ENCODE measurements at regions not wholly inside any gene's neighbourhood (a gene's known extent, or its start where the extent isn't known, plus 50 kb on each side); places are given as distances from the start of the nearest gene placed in this dataset.
A peak's percentile ranks its signal among the peaks of the same experiment; 100 is the strongest.
"Not testable (repeated sequence)": the region's sequence is repeated elsewhere in the genome, so short reads cannot be mapped to it uniquely, and the experiment has no call there.

DNA sequence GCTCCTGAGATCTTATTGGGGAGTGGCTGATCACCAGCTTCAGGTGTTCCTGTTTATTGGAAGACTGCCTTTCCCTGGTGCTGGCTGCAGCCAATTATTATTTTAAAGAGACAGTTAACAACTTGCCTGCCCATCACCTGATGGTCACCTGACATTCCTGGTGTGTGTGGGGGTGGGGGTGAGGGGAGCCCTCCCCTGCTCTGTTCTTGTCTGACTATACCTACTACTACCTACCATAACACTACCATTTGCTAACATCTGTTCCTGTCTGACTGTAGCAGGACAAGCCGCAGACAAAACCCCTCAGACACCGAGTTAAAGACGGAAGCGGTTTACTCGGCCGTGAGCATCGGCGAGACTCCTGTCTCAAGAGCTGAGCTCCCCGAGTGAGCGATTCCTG is 54.9 kb upstream of the NBPF3 start:
- DNase-seq, result no peak

DNA sequence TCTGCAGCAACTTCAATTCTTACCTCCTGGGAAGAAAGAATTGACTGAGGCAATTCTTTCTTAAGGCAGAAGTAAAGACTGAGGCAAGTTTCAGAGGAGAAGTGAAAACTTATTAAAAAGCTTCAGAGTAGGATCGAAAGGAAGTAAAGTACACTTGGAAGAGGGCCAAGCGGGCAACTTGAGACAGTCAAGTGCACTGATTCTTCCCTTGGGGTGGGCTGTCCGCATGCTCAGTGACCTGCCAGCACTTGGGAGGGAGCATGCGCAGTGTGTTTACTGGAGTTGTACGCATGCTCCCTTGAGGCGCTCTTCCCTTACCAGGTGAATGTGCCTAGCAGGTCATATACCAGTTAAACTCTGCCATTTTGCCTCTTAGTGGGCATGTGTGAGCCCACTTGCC is 55.3 kb upstream of the NBPF3 start:
- DNase-seq, result no peak

DNA sequence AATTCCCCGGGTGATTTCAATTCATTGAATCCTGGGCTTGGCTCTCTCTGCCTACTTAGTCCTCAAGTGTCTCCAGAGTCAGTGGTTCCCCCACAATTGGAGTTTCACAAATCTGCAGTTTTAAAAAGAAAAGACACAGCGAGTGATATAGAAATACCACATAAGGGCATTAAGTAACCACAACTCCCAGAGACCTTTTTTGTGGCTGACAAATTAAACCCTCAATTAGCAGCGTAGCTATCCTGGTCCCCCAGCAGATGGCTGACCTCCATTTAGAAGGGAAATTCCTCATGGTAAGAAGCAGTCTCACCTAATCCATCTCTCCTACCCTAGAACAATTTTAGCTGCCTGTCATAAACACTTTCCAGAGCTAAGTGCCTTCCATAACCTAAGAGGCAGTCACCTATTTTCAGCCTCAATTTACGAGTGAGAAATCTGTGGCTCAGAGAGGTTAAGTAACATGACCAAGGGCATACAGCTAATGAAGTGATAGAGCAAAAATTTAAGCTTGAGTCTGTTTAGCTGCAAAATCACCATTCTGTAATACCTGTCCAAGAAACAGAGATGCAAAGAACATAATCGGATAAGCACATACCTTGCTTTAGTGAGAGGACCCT is 56.0 kb upstream of the NBPF3 start:
- no peak for DNase-seq

DNA sequence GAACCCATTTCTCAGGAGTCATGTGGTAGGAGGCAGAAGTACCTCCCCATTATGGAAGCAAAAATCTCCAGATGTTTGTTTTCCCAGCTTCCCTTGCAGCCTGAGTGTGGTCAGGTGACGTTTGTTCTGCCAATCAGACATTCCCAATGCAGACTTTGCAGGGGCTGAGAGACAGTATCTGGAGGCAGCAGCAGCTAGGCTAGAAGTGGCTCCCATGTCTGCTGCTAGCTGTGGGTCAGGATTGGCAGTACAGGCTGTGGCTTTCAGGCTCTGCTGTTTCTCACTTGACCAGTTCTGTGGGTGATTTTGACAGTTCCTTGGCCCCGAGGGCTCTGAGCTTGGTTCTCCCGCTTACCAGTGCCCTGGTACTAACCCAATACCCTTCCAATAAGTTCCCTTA is 58.6 kb upstream of the NBPF3 start:
- DNase-seq, result no peak

DNA sequence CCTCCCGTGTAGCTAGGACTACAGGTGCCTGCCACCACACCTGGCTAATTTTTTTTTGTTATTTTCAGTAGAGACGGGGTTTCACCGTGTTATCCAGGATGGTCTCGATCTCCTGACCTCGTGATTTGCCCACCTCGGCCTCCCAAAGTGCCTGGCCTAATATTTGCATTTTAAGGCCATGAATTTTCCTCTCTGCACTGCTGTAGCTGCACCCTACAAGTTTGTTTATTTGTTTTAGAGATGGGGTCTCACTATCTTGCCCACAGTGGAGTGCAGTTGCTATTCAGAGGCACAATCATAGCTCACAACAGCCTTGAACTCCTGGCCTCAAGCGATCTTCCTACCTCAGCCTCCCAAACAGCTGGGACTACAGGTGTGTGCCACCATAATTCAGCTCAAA is 59.8 kb upstream of the NBPF3 start:
- DNase-seq, result not testable (repeated sequence)

DNA sequence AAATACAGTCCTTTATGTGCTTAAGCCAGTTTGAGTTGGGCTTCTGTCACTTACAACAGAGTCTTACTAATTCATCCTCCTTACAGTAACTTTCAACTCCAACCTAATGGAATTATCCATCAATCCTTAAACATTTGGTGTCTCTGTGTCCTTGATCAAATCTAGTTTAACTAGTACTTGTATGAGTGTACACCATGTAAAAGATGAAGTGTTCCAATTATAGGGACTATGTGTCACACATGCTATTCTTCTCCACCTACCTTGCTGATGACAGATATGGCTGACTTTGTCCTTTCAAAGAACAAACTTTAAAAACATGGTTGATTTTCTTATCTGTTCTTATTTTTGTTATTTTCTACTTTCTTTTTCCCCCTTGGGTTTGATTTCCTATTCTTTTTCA is 60.4 kb upstream of the NBPF3 start:
- DNase-seq, result no peak

DNA sequence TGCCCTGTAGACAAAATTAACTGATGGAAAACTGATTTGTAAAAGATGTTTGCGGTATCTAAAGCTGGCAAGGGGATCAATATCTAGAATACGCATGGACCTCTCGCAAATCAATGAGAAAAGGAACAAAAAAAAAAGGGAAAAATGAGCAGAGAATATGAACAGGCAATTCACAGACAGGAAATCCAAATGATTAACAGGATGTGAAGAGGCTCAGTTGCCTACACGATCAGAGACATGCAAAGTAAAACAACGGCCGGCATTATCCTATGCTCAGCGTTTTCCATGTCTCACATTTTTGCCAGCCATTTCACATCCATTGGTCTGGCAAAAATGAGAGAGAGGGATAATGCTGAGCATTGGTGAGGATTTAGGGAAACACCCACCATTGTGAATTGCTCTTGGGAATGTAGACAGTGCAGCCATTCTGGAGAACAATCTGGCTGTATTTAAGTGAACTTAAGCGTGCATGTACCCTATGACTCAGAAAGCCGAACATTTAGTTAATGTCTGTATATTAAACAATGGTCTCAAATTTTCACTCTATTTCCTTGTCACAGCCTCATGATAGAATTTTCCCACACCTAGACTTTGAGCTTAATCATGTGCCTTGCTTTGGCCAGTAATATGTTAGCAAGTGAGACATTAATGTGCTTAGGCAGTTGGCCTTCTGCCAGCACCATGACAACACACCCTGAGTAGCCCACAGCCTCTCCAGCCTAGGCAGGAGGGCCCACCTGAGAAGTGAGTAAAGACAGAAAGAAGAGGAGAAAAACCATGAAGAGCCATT is 61.0 kb upstream of the NBPF3 start:
- DNase-seq, result no peak

DNA sequence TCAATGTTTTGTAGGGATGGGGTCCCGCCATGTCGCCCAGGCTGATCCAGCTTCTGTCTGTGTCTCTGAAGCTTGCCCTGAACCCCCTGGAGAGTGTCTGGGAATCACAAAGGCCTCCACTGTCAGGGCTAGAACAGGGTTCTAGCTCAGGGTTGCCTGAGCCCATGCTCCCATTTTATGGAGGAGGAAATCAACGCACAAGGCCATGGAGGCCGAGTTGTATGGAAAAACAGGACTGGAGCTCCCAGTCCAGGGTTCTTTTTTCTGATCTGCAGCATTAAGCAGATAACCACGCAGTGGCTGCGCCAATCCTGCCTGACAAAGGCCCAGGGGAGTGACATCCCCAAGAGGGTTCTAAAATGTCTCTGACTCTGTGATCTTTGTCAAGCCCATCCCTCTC is 67.6 kb upstream of the NBPF3 start:
- no peak for DNase-seq

DNA sequence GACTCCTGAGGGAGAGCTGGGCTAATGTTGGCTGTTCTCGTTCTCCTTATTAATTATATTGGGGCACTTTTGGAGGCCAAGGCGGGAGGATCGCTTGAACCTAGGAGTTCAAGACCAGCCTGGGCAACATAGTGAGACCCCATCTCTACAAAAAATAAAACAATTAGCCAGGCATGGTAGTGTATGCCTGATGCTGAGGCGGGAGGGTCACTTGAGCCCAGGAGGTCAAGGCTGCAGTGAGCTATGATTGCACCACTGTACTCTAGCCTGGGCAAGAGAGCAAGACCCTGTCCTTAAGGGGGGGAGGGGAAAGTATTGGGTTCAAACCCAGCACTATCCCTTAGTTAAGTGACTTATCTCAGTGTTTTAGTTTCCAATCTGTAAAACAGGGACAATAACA is 70.0 kb upstream of the NBPF3 start:
- no peak for DNase-seq

DNA sequence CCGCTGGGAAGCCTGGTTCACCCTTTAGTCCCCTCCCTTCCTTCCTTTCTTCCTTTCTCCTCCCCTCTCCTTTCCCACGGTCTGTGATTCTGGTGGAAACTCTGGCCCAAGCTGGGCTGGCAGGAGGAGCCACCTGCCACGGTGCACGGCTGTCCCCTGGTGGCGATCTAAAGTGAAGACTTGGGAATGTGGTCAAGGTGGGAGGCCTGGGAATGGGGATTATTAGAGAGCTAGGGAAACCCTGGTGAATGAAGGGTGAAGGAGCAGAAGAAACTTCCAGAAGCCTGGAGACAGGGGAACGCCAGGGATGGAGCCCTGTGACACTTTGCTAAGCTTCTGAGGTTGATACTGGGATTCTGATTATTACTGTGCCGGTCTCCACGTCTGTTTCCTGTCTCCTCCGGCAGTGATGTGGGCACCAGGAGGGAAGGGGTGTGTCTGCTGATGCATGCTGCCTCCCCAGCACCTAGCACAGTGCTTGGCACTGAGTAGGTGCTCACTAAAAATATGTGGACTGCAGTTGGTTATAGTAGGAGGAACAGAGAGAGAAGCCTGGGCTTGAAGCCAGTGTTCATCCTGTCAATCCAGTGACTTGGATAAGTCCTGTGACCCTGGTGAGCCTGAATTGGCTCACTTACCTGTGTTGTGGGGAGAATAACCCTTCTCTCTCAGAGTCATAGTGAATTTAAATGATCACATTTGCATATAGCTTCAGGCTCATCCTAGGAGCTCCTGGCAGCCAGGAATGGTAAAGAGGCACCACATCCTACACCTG is 71.2 kb upstream of the NBPF3 start:
- peak; percentile 70 for DNase-seq

DNA sequence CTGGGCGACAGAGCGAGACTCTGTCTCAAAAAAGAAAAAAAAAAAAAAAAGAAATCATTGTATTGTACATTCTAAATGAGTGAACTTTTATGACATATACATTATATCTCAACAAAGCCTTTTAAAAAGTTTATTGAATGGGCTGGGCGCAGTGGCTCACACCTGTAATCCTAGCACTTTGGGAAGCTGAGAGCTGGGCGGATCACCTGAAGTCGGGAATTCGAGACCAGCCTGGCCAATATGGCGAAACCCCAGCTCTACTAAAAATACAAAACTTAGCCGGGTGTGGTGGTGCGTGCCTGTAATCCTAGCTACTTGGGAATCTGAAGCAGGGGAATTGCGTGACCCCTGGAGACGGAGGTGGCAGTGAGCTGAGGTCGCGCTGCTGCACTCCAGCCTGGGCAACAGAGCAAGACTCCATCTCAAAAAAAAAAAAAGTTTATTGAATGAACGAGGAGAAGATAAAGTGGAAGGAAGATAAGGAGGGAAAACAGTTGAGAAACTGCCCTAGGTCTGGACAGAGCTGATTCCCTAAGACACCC is 71.9 kb upstream of the NBPF3 start:
- DNase-seq, result not testable (repeated sequence)

DNA sequence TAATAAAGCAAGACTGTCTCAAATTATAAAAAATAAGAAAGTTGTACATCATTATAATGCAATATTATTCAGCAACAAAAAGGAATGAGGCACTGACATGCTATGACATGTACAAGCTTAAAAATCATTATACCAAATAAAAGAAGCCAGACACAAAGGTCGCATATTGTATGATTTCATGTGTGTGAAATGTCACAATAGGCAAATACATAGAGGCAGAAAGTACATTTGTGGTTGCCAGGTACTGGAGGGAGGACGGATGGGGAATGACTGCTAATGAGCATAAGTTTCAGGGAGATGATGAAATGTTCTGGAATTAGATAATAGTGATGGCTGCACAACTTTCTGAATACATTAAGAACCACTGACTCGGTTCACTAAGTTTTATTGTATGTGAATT is 73.6 kb upstream of the NBPF3 start:
- DNase-seq, result no peak

DNA sequence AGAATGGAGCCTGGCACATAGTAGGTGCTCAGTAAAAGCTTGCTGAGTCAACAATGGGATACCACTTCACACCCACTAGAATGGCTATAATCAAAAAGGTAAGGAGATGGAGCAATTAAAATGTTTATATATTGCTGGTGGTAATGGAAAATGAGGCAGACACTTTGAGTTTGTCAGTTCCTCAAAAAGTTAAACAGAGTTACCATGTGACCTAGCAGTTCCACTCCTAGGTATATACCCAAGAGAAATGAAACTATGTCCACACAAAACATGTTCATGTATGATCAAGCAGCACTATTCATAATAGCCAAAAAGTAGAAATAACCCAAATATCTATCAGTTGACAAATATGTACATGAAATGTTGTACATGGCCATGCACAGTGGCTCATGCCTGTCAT is 74.8 kb upstream of the ECE1 start:
- DNase-seq, result no peak

DNA sequence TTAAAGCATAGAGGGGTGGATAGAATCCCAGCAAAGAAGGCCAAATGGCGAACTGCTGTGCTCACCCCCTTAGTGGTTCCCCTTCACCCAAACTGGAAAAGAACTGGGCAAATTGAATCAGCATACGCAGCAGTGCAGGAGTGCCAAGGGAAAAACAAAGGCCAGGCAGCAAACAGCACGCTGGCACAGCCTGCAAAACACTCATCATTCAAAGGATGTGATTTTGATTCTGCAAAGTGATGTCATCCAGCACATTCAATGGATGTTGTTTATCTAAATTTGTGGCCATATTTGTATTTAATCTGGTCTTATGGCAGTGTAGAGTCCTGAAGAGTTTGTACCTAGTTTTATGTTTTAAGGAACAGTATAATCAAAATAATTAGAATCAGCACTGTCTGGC is 71.8 kb upstream of the ECE1 start:
- no peak for DNase-seq

DNA sequence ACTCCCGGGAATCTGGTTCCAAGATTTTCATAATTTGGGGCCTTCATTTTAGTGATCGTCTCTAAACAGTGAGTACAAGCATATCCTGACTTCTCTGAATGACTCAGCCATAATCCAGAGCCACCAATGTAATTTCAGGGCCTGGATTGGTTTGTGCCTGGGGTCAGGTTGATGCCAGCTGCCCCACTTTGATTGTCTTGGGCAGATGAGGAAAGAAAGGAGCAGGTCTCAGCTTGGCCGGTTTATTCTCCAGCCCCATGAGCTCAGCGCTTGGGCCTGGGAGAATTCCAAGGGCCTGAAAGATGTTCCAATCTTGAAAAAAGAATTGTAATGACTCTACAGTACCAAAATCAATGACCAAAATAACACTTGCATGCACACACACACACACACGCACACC is 71.2 kb upstream of the ECE1 start:
- no peak for DNase-seq

DNA sequence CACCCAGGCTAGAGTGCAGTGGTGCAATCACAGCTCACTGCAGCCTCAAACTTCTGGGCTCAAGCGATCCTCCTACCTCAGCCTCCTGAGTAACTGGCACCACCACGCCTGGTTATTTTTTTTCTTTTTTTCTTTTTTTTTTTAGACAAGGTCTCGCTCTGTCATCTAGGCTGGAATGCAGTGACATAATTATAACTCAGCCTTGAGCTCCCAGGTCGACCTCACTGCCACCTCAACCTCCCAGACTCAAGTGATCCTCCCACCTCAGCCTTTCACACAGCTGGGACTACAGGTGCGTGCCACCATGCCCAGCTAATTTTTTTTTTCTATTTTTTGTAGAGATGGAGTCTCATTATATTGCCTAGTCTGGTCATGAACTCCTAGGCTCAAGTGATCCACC is 66.9 kb upstream of the ECE1 start:
- DNase-seq, result no peak

DNA sequence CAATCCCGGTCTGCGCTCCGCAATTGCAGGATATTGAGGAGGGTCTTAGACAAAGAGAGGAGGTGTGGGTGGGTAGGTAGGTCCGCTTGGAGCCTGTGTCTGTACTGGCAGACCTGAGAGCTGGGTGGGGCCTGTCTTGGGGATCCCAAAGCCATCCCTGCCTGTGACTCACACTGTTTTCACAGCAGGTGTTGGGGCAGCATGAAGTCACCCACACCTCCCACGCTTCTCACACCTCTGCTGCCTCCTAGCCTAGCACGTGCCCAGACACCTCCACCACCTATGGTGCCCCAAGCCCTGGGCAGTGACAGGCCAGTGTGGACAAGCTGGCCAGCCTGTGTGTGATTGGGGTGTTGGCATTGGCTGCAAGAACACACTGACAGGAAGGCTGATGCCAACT is 65.7 kb upstream of the ECE1 start:
- DNase-seq, result no peak

DNA sequence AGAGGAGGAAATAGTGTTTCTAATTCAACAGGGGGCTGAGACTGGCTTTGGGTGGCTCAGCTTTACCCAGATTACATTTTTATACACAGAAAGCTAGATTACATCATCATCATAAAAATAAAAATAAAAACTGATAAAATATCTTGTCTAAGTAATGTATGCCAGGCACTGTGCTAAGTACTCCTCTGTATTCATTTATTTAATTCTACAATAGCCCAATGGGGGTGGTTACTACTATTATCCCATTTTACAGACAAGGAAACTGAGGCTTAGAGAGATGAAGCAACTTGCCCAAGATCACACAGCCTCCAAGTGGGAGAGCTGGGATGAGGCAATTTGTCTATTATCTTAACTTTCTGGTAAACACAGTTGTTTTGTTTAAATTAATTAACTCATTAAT is 62.3 kb upstream of the ECE1 start:
- DNase-seq, result no peak

DNA sequence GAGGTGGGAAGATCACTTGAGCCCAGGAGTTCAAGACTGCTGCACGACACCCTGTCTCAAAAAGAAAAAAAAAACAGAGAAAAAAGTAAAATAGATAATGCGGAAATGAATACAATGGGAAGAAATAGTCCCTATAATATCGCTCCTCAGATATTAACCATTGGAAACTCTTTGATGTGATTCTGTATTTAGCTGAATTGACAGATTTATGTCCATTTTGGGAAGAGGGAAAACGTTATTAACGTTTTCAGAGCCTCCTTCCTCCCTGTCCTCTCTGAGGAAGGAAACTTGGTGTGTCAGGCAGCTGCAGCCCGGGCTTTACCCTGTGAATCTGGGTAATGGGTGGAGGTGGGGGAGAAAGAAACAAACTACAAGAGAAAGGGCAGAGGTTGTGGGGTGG is 61.6 kb upstream of the ECE1 start:
- DNase-seq, result no peak

DNA sequence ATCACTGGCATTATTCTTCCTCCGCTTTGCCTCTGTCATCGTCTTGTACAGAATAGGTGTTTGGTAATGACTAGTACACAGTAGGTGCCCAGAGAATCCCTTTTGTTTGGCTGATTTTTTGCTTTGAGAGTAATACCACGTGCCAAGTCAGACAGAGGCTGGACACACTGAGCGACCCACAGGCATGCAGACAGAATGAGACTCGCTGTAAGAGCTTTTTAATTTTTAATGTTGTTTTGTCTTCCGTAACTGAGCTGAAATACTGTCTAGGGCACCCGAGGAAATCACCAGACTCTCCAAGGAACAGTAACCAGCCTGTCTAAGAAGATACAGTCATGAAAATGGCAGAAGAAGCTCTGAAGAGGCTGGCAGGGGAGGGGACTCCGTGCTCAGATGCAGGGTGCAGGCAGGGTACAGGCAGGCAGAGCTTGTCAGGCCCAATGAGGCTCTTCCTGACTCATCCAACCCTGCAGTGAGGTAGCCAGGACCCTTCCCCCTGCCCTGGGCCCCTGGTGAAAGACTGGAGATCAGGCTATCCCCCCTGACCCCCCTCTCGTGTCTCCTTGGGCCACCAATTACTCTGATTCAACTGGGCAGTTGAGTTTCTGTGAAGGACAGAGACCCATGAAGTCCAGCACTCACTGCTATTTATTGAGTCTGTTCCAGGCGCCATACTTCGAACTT is 60.1 kb upstream of the ECE1 start:
- no peak for DNase-seq

DNA sequence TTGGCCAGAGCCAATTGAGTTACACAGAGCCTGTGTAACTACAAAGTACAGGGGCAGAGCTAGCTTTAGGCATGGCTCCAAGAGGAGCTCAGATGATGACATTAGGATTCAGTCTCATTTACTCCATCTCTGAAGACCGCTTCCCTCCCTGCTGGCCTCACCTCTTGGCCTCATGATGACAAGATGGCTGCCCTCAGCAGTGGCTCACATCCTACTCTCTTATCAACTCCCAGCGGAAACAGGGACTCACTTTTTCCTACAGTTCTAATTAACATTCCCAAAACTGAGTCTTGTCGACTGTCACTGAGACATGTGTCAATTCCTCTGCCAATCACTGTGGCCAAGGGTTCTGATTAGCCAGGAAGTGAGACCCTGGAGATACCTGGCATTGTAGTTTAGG is 59.4 kb upstream of the ECE1 start:
- no peak for DNase-seq

DNA sequence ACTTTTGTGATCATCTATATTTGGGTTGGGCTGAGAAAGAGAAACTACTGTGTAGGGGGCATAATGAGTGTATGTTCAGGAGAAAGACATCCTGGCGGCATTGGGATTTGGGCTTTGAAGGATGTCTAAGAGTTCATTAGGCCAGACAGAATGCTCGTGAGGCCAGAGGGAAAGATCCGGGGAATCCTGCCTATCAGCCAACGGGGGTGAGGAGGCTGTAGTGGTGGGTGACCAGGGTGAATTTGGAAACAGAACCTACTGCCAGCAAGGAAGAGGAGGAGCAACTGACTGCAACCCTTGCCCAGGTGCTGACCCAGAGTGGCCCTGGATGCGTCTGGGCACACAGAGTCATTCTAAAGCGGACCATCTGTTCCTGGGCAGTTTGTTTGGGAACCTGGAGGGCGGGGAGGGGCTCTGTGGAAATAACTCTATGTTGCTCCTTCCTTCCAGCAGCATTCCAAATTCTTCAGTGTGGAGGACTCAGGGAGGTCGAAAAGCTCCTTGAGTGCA is 56.9 kb upstream of the ECE1 start:
- no peak for DNase-seq
